ENCODE measurements at regions not wholly inside any gene's neighbourhood (a gene's known extent, or its start where the extent isn't known, plus 50 kb on each side); places are given as distances from the start of the nearest gene placed in this dataset.

DNA sequence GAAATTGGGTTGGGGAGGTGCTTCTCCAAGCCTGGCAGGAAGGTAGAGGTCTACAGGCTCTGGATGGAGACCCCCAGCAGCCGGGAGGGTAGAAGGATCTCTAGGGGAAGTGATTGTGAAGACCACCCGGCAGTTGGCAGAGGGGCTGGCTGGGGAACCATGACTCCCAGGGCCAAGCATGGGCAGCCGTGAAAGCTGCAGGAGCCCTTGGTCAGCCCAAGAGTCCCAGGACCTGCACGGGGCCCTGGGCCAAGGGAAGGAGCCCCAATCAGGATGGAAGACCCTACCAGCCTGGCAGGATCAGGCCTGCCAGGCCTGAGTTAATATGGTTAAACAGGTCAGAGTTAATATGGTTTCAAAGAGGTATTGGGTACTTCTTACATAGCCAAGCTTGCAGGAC lies 126.3 kb upstream of the NANOS1 start:
- peaks cover 7% of the 10 kb centered on the region for H3K27me3 Mint-ChIP-seq

DNA sequence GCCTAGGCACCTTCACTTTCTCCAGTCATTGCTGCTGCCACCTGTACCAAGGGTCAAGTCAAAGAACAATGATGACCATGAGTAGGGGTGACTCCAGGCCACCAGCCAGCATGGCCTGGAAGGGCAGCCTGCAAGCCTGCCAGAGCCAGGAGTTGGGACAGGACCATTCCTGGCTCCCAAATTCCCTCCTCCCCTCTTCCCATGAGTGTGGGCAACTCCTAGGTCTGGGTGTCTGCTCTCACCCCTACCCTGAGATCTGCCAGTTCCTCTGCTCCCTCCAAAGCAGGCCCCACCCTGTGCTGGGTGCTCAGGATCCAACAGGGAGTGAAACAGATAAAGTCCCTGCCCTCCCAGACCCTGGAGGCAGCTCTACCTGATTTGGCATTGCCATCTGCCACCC lies 125.8 kb upstream of the NANOS1 start:
- H3K9me3 ChIP-seq (ENCODE audit: control insufficient read depth, low read length, poor library complexity, severe bottlenecking), result no peaks in the 10 kb centered on the region
- ATAC-seq, result no peak
- Mint-ChIP-seq H3K36me3 (ENCODE audit: low read depth) (peaks cover 2% of the 10 kb centered on the region), H3K27ac (no peak overlapping the region), H3K27me3 (peaks cover 7% of the 10 kb centered on the region), H3K4me1 (no peaks in the 10 kb centered on the region), H3K4me3 (no peak overlapping the region)
- no peak for DNase-seq

More for the DNA sequence above, 126.3 kb upstream of the NANOS1 start:
- no peaks in the 10 kb centered on the region for H3K9me3 ChIP-seq (ENCODE audit: control insufficient read depth, low read length, poor library complexity, severe bottlenecking)
- Mint-ChIP-seq H3K36me3 (ENCODE audit: low read depth) (peaks cover 2% of the 10 kb centered on the region), H3K4me1 (no peaks in the 10 kb centered on the region), H3K4me3 (no peak overlapping the region), H3K27ac (no peak overlapping the region)
- ATAC-seq (no peak), DNase-seq (no peak)

DNA sequence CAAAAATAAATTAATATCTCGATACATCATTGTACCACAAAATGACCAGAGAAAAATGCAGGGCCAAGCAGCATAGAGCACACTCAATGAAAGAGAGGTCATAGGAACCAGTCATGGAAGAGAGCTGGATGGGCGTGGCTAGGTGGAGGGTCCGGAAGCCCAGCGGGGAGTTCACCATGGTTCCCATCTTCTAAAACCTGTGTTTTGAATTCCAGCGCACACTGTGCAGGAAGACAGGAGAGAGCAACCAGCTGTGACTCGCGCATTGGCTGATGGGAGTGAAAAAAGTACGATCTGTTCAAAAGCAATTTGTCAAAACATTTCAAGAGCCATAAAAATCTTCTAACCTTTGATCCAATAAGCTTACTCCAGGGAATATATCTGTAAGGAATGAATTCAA lies 125.2 kb upstream of the NANOS1 start:
- H3K4me1 Mint-ChIP-seq, result no peaks in the 10 kb centered on the region

DNA sequence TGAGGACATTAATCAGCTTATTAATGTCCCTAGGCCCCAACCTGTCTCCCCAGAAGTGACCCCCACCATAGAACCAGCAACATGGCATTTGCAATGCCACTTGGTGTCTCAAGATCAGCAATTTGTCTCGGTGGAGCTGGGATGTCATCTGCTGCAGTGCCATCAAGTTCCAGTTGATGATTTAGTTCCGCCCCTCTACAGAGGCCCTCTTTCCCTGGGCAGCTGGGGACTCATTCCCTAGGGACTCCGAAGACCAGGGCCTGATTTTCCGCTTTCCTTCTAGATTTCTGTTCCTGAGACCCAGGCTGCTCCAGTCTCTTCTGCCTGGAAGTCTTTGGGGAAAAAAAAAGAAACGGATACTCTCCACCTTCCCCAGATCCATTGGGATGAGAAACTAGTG lies 122.5 kb upstream of the NANOS1 start:
- DNase-seq (no peak), ATAC-seq (no peak)
- peaks cover 7% of the 10 kb centered on the region for H3K27me3 Mint-ChIP-seq

More for the DNA sequence above, 125.2 kb upstream of the NANOS1 start:
- Mint-ChIP-seq H3K4me3 (no peak overlapping the region), H3K27ac (no peak overlapping the region), H3K36me3 (ENCODE audit: low read depth) (peaks cover 2% of the 10 kb centered on the region), H3K27me3 (peaks cover 7% of the 10 kb centered on the region)
- H3K9me3 ChIP-seq (ENCODE audit: control insufficient read depth, low read length, poor library complexity, severe bottlenecking), result no peaks in the 10 kb centered on the region
- ATAC-seq (no peak), DNase-seq (no peak)

DNA sequence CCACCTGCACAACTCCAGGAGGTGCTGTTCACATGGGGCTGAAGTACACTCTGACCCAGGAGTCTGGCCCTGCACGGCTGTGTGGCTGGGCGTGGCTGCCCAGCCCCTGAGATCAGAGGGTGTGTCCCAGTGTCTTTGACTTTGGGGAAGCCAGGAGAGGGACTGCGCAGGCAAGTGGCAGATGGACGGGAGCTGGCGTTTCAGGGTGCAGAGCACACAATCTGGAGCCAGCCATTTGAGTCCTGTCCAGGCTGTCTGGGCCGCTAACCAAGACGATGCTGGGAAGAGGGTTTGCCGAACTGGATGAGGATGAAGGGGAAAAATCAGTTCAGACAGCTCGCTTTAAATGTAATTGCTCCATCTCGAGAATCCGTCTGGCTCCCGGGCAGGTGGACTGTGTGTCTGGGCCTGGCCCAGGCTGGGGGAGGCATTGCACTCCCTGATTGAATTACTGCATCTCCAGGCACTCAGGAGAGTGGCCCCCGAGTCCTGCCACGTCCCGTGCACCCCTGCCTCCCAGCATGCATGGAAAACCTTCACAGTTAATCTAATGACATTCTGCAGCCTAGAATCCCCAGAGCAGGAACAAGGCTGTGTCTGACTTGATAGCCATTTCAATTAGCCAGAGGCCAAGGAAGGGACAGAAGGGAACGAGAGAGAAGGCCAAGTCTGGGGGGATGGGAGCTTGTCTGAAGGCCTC lies 120.8 kb upstream of the NANOS1 start:
- no peaks in the 10 kb centered on the region for H3K9me3 ChIP-seq (ENCODE audit: control insufficient read depth, low read length, poor library complexity, severe bottlenecking)
- no peak for ATAC-seq
- Mint-ChIP-seq H3K4me3 (no peak overlapping the region), H3K4me1 (no peaks in the 10 kb centered on the region), H3K27ac (no peak overlapping the region), H3K36me3 (ENCODE audit: low read depth) (no peaks in the 10 kb centered on the region), H3K27me3 (peaks cover 17% of the 10 kb centered on the region)
- DNase-seq, result no peak

More for the DNA sequence above, 122.5 kb upstream of the NANOS1 start:
- Mint-ChIP-seq H3K4me3 (no peak overlapping the region), H3K36me3 (ENCODE audit: low read depth) (peaks cover 2% of the 10 kb centered on the region), H3K4me1 (no peaks in the 10 kb centered on the region), H3K27ac (no peak overlapping the region)
- no peaks in the 10 kb centered on the region for H3K9me3 ChIP-seq (ENCODE audit: control insufficient read depth, low read length, poor library complexity, severe bottlenecking)

DNA sequence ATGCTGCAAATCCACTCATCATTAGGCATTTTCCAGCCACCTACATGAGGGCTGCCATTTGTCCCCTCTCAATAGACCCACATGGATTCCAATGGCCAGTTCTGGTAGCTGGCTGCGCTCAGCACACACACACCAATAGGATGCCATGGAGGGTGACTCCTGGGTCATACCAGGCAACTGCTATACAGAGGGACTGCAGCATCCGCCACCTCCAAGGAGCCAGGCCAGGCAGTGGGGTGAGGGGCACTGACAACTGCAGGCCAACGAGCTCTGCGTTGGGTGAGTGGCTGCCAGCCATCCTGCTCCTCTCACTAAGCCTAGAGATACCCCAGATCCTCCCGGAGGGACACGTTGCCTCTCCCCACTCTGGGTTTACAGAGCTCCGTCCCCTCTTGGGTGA lies 118.8 kb upstream of the NANOS1 start:
- no peaks in the 10 kb centered on the region for H3K9me3 ChIP-seq (ENCODE audit: control insufficient read depth, low read length, poor library complexity, severe bottlenecking)
- no peak overlapping the region for H3K4me3 Mint-ChIP-seq
- H3K36me3 Mint-ChIP-seq (ENCODE audit: low read depth), result no peaks in the 10 kb centered on the region
- H3K27ac Mint-ChIP-seq, result no peak overlapping the region
- H3K4me1 Mint-ChIP-seq, result no peaks in the 10 kb centered on the region
- H3K27me3 Mint-ChIP-seq, result peaks cover 28% of the 10 kb centered on the region
- ATAC-seq (no peak), DNase-seq (no peak)

DNA sequence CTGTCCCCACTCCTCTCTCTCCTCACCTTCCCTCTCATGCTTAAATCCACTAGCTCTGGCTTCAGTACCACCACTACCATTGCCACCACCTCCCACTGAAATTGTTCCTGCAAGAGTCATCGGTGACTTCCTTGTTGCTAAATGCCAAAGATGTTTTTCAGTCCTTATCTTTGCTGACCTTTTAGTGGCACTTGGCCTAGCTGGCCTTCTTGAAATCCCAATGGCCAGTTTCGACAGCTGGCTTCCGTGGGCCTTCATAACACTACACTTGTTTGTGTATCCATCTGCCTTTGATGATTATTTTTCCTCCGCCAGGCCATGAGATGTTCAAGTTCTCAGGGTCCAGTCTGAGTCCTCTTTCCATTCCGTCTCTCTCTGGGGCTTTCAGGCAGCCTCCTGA lies 118.2 kb upstream of the NANOS1 start:
- Mint-ChIP-seq H3K27me3 (peaks cover 31% of the 10 kb centered on the region), H3K27ac (no peak overlapping the region), H3K4me1 (no peaks in the 10 kb centered on the region), H3K36me3 (ENCODE audit: low read depth) (no peaks in the 10 kb centered on the region), H3K4me3 (no peak overlapping the region)
- no peaks in the 10 kb centered on the region for H3K9me3 ChIP-seq (ENCODE audit: control insufficient read depth, low read length, poor library complexity, severe bottlenecking)
- ATAC-seq (no peak), DNase-seq (no peak)

DNA sequence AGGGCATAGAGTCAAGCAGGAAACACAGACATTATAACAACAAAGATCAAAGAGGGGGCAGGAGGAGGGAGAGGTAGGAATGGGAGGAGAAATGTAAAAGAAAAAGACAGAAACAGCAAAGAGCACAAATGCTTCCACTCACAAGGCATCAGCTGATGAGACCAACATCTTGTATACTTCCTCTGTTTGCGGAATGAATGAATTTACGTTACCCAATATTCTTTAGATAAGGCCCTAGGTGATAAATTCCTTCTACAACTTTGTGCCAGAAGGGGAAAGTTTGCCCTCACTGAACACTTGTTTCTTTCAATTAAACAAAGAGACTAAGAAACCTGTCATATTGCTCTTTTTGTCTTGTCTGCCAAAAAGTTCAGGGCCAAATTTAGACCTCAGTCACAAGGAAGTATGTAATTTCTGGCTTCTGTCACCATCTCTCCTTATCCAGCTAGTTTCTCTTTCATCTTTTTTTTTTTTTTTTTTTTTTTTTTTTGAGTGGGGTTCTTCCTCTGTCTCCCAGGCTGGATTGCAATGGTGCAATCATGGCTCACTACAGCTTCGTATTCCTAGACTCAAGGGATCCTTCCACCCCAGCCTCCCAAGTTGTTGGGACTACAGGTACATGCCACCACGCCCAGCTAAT lies 116.4 kb upstream of the NANOS1 start:
- no peak for ATAC-seq

DNA sequence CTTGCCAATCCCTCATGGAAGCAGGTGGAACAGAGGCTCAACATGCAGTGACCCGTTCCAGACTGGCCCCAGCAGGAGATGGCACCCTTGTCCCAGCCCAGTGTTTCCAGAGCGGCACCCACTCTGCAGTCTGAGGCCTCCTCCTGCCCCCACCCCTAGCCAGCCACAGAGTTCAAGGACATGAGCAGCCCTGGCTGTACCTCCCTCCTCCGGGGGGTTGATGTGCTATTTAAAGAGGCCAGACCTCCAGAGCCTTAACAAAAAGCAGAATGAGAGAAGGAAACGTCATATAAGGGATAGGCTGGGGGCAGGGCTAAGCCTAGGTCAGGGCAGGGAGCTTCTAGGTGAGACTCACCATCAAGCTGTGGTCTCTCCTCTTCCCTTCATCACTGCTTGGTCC lies 115.7 kb upstream of the NANOS1 start:
- H3K27me3 Mint-ChIP-seq, result peaks cover 36% of the 10 kb centered on the region
- no peak for ATAC-seq

More for the DNA sequence above, 116.4 kb upstream of the NANOS1 start:
- Mint-ChIP-seq H3K27ac (no peak overlapping the region), H3K36me3 (ENCODE audit: low read depth) (no peaks in the 10 kb centered on the region), H3K4me1 (no peaks in the 10 kb centered on the region), H3K27me3 (peaks cover 36% of the 10 kb centered on the region), H3K4me3 (no peak overlapping the region)
- DNase-seq, result no peak
- no peaks in the 10 kb centered on the region for H3K9me3 ChIP-seq (ENCODE audit: control insufficient read depth, low read length, poor library complexity, severe bottlenecking)

DNA sequence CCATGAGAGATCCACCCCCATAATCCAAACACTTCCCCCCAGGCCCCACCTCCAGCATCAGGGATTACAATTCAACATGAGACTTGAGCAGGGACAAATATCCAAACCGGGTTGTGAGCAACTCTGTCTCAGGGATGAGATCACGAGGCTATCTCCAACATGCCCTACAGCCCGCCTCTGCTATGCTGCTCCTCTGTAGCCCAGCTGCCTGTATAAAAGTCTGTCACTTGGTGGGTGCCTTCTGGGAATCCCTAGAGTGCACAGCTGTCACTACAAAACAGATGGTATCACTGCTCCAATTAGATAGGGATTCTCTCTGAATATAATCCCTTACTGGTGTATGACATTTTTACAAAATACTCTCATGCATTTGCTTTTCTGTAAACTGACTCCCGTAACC lies 114.9 kb upstream of the NANOS1 start:
- Mint-ChIP-seq H3K27ac (no peak overlapping the region), H3K4me3 (no peak overlapping the region)

More for the DNA sequence above, 115.7 kb upstream of the NANOS1 start:
- H3K36me3 Mint-ChIP-seq (ENCODE audit: low read depth), result no peaks in the 10 kb centered on the region
- DNase-seq, result no peak
- H3K9me3 ChIP-seq (ENCODE audit: control insufficient read depth, low read length, poor library complexity, severe bottlenecking), result no peaks in the 10 kb centered on the region
- no peak overlapping the region for H3K27ac Mint-ChIP-seq
- no peak overlapping the region for H3K4me3 Mint-ChIP-seq
- no peaks in the 10 kb centered on the region for H3K4me1 Mint-ChIP-seq

DNA sequence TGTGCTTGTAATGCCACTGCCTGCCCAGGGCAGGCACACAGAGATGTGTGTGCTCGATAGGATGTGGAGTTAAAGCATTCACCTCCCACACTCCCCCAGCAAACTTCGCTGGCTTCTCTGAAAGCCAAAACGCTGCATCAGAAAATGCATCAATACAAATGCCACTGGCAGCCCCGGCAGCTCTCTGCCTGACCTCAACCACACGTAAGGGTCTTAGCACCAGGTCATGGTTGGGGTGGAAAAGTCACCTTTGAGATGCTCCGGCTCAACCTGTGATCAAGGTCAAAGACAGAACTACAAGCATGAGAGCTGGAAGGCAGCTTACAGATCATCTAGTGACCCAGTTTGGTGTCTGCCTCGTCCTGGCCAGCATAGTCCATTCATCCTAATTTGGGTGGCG lies 114.4 kb upstream of the NANOS1 start:
- DNase-seq, result no peak
- no peaks in the 10 kb centered on the region for H3K36me3 Mint-ChIP-seq (ENCODE audit: low read depth)
- no peak overlapping the region for H3K27ac Mint-ChIP-seq
- H3K4me1 Mint-ChIP-seq, result no peaks in the 10 kb centered on the region
- no peak overlapping the region for H3K4me3 Mint-ChIP-seq
- no peaks in the 10 kb centered on the region for H3K9me3 ChIP-seq (ENCODE audit: control insufficient read depth, low read length, poor library complexity, severe bottlenecking)
- ATAC-seq, result no peak
- H3K27me3 Mint-ChIP-seq, result peaks cover 36% of the 10 kb centered on the region

More for the DNA sequence above, 114.9 kb upstream of the NANOS1 start:
- H3K27me3 Mint-ChIP-seq, result peaks cover 36% of the 10 kb centered on the region
- no peaks in the 10 kb centered on the region for H3K9me3 ChIP-seq (ENCODE audit: control insufficient read depth, low read length, poor library complexity, severe bottlenecking)
- no peak for DNase-seq
- no peaks in the 10 kb centered on the region for H3K4me1 Mint-ChIP-seq
- no peak for ATAC-seq
- H3K36me3 Mint-ChIP-seq (ENCODE audit: low read depth), result no peaks in the 10 kb centered on the region

DNA sequence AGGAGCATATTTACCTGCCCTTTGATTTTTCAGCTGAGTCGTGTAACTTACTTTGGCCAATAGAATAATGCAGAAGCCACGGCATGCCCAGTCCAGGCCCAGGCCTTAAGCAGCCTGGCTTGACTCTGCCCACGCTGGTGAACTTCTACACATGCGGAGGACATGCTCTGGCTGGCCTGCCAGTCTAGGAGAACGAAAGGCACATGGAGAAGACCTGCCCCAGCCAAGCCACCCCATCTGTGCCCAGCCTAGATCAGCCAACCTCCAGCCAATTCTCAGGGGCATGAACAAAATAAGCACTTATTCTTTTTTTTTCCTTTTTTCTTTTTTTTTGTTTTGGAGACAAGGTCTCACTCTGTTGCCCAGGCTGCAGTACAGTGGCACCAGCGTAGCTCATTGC lies 112.7 kb upstream of the NANOS1 start:
- no peaks in the 10 kb centered on the region for H3K9me3 ChIP-seq (ENCODE audit: control insufficient read depth, low read length, poor library complexity, severe bottlenecking)
- Mint-ChIP-seq H3K4me3 (no peak overlapping the region), H3K27ac (no peak overlapping the region), H3K4me1 (no peaks in the 10 kb centered on the region), H3K27me3 (peaks cover 51% of the 10 kb centered on the region), H3K36me3 (ENCODE audit: low read depth) (peaks cover under 1% of the 10 kb centered on the region)
- ATAC-seq (no peak), DNase-seq (no peak)

DNA sequence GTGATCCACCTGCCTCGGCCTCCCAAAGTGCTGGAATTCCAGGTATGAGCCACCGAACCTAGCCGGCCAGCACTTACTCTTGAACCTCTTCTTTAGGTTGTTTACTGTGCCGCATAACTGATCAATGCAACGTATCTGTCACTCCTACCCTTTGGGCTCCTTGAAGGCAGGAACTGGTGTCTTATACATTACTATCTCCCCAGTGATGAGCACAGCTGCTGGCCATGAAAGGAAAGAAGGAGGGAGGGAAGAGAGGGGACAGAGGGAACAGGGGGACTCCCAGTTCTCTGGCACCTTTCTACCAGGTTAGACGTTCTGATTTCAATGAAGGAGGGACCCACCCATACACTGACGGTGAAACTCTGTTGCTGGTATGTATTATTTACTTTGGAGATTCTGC lies 111.8 kb upstream of the NANOS1 start:
- no peak overlapping the region for H3K27ac Mint-ChIP-seq
- peaks cover 3% of the 10 kb centered on the region for H3K36me3 Mint-ChIP-seq (ENCODE audit: low read depth)
- H3K4me1 Mint-ChIP-seq, result no peaks in the 10 kb centered on the region
- ATAC-seq, result no peak
- peaks cover 55% of the 10 kb centered on the region for H3K27me3 Mint-ChIP-seq
- no peak for DNase-seq
- no peak overlapping the region for H3K4me3 Mint-ChIP-seq
- no peaks in the 10 kb centered on the region for H3K9me3 ChIP-seq (ENCODE audit: control insufficient read depth, low read length, poor library complexity, severe bottlenecking)

DNA sequence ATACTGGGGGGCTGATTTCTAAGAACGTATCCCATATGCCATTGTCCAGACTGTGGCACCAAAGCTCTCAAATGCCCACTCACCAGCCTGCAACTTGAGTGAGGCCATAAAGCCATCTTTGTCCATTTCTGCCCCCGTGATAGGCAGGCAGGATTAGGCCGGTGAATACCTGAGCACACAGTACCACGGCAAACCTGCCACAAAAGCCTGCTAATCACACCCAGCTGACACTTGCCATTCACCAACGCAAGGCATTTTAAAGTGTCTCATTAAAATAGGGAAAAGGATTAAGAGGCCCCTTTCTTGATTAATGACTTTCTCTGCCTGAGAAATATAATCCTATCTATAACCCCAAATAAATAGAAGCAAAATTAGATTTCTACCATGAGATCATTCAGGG lies 111.4 kb upstream of the NANOS1 start:
- Mint-ChIP-seq H3K4me1 (no peaks in the 10 kb centered on the region), H3K27ac (no peak overlapping the region), H3K4me3 (no peak overlapping the region), H3K36me3 (ENCODE audit: low read depth) (peaks cover 3% of the 10 kb centered on the region), H3K27me3 (peaks cover 51% of the 10 kb centered on the region)
- H3K9me3 ChIP-seq (ENCODE audit: control insufficient read depth, low read length, poor library complexity, severe bottlenecking), result no peaks in the 10 kb centered on the region
- ATAC-seq, result no peak
- no peak for DNase-seq
